H1 (cell line): ENCODE measurements at regions not wholly inside any gene's neighbourhood (a gene's known extent, or its start where the extent isn't known, plus 50 kb on each side); places are given as distances from the start of the nearest gene placed in this dataset.
A peak's percentile ranks its signal among the peaks of the same experiment; 100 is the strongest.

Experiments
- CTCF ChIA-PET: fragments of 300-600 bp; sonication (Branson Sonifier 250); formaldehyde crosslinking; loops from one replicate; lab custom pipeline; 2021; ENCODE audit not compliant: partially characterized antibody; lab: Charles Lee
- POLR2A ChIA-PET: fragments of 300-600 bp; sonication (Branson Sonifier 250); formaldehyde crosslinking; loops from one replicate; lab custom pipeline; 2021; ENCODE audit warnings: inconsistent platforms; ENCODE audit not compliant: partially characterized antibody; lab: Charles Lee
- DNase-seq, 2 experiments: peaks; one replicate each; pipeline versions ENCODE4 v3.0.0 to v3.0.0-alpha.2; 2010 to 2022; ENCODE audit warnings: low spot score in 2 of 2, low read depth in 1 of 2, mixed read lengths in 1 of 2
- FAIRE-seq: peaks from 2 replicates; lab custom pipeline; 2011; peaks lifted over from hg19 to GRCh38; lab: Jason Lieb, UNC
- H2AFZ ChIP-seq: 2 replicates; pipeline ENCODE4 v1.8.1; 2012; ENCODE audit warnings: low read length, inconsistent platforms
- H2AK5ac ChIP-seq: 2 replicates; pipeline ENCODE4 v1.6.1; 2013; ENCODE audit warnings: low read depth, low read length
- H2BK120ac ChIP-seq: replicated peaks from 2 replicates; pipeline ENCODE3; 2013; ENCODE audit warnings: low read depth, low read length, inconsistent platforms
- H2BK12ac ChIP-seq: 2 replicates; pipeline ENCODE4 v1.6.1; 2013; ENCODE audit warnings: low read depth, low read length
- H2BK15ac ChIP-seq: 2 replicates; pipeline ENCODE4 v1.6.1; 2013; ENCODE audit warnings: low read length
- H2BK20ac ChIP-seq: 2 replicates; pipeline ENCODE4 v1.6.1; 2013; ENCODE audit warnings: low read length
- H2BK5ac ChIP-seq: 2 replicates; pipeline ENCODE4 v1.6.1; 2013; ENCODE audit warnings: low read depth, low read length
- H3K14ac ChIP-seq: 2 replicates; pipeline ENCODE4 v1.6.1; 2013; ENCODE audit warnings: inconsistent platforms; ENCODE audit not compliant: insufficient read length
- H3K18ac ChIP-seq: 2 replicates; pipeline ENCODE4 v1.6.1; 2013; ENCODE audit warnings: low read length; ENCODE audit errors: extremely low read depth
- H3K23ac ChIP-seq: 2 replicates; pipeline ENCODE4 v1.6.1; 2013; ENCODE audit warnings: inconsistent platforms; ENCODE audit not compliant: insufficient read length
- H3K23me2 ChIP-seq: 2 replicates; pipeline ENCODE4 v1.6.1; 2013; ENCODE audit warnings: low read depth, low read length
- H3K27ac ChIP-seq: 2 replicates; pipeline ENCODE4 v1.6.1; 2011; ENCODE audit warnings: low read depth, low read length, inconsistent platforms
- H3K27me3 ChIP-seq, 4 experiments: replicated peaks in 1 of 4; 1 replicate in 1 of 4; 2 replicates in 3 of 4; pipeline versions ENCODE4 v1.6.1 to v1.8.1; 2011 to 2013; ENCODE audit warnings: low read length in 3 of 4, mild to moderate bottlenecking in 3 of 4, inconsistent platforms in 2 of 4, mixed read lengths in 2 of 4, moderate library complexity in 1 of 4; ENCODE audit not compliant: control insufficient read depth in 3 of 4, insufficient read depth in 3 of 4; ENCODE audit errors: extremely low read depth in 1 of 4
- H3K36me3 ChIP-seq, 4 experiments: 2 replicates each; pipeline versions ENCODE4 v1.6.1 to v1.8.1; 2011 to 2013; ENCODE audit warnings: mild to moderate bottlenecking in 4 of 4, low read length in 3 of 4, moderate library complexity in 2 of 4, control low read depth in 1 of 4, inconsistent platforms in 1 of 4; ENCODE audit not compliant: insufficient read depth in 4 of 4, control insufficient read depth in 2 of 4
- H3K4ac ChIP-seq: replicated peaks from 2 replicates; pipeline ENCODE3; 2013; ENCODE audit warnings: low read length, low read depth, mixed read lengths, inconsistent platforms; ENCODE audit not compliant: insufficient read length
- H3K4me1 ChIP-seq, 4 experiments: replicated peaks in 1 of 4; 1 replicate in 1 of 4; 2 replicates in 3 of 4; pipeline versions ENCODE4 v1.6.1 to v1.8.1; 2011 to 2013; ENCODE audit warnings: low read length in 3 of 4, inconsistent platforms in 2 of 4, mixed read lengths in 1 of 4; ENCODE audit not compliant: insufficient read depth in 4 of 4, control insufficient read depth in 3 of 4
- H3K4me2 ChIP-seq, 2 experiments: 2 replicates each; pipeline versions ENCODE4 v1.6.1 to v1.8.1; 2011 to 2013; ENCODE audit warnings: low read depth in 2 of 2, low read length in 2 of 2, control low read depth in 1 of 2, inconsistent platforms in 1 of 2, mild to moderate bottlenecking in 1 of 2; ENCODE audit not compliant: insufficient read depth in 1 of 2
- H3K4me3 ChIP-seq, 4 experiments: fragments of 200-600, 300-600 bp in 1 of 4; sonication (generic), shearing (Covaris generic), sonication (Bioruptor Twin) in 1 of 4; 2 replicates each; pipeline versions ENCODE4 v1.5.1 to v1.8.1; 2011 to 2016; ENCODE audit warnings: low read length in 4 of 4, low read depth in 3 of 4, control low read depth in 2 of 4, inconsistent platforms in 2 of 4, mild to moderate bottlenecking in 2 of 4, mixed read lengths in 1 of 4, moderate library complexity in 1 of 4; ENCODE audit not compliant: insufficient read depth in 2 of 4; ENCODE audit errors: extremely low read depth in 1 of 4
- H3K56ac ChIP-seq: replicated peaks from 2 replicates; pipeline ENCODE3; 2013; ENCODE audit warnings: low read depth, mild to moderate bottlenecking, mixed read lengths, low read length, inconsistent platforms; ENCODE audit not compliant: insufficient read length
- H3K79me1 ChIP-seq: 2 replicates; pipeline ENCODE4 v1.6.1; 2013; ENCODE audit warnings: low read depth, low read length, control low read depth
- H3K79me2 ChIP-seq, 2 experiments: 2 replicates each; pipeline versions ENCODE4 v1.6.1 to v1.8.1; 2012 to 2013; ENCODE audit warnings: low read length in 2 of 2, mild to moderate bottlenecking in 2 of 2, inconsistent platforms in 1 of 2; ENCODE audit not compliant: insufficient read depth in 2 of 2, control insufficient read depth in 1 of 2
- H3K9ac ChIP-seq, 4 experiments: replicated peaks in 1 of 4; 1 replicate in 1 of 4; 2 replicates in 3 of 4; pipeline versions ENCODE4 v1.6.1 to v1.8.1; 2011 to 2013; ENCODE audit warnings: low read depth in 3 of 4, low read length in 3 of 4, control low read depth in 2 of 4, mild to moderate bottlenecking in 2 of 4, moderate library complexity in 2 of 4, inconsistent platforms in 1 of 4; ENCODE audit errors: extremely low read depth in 1 of 4
- H3K9me3 ChIP-seq, 2 experiments: 2 replicates each; pipeline versions ENCODE4 v1.6.1 to v1.8.1; 2012 to 2013; ENCODE audit warnings: mild to moderate bottlenecking in 2 of 2, moderate library complexity in 2 of 2, control low read depth in 1 of 2, inconsistent platforms in 1 of 2, low read depth in 1 of 2, low read length in 1 of 2, mixed read lengths in 1 of 2; ENCODE audit not compliant: insufficient read depth in 2 of 2
- H4K20me1 ChIP-seq, 2 experiments: replicated peaks in 1 of 2; 2 replicates each; pipeline versions ENCODE3 to v1.8.1; 2011 to 2013; ENCODE audit warnings: inconsistent platforms in 2 of 2, low read length in 2 of 2, mild to moderate bottlenecking in 1 of 2; ENCODE audit not compliant: insufficient read depth in 2 of 2, control insufficient read depth in 1 of 2
- H4K5ac ChIP-seq: 2 replicates; pipeline ENCODE4 v1.6.1; 2013; ENCODE audit warnings: low read length, low read depth, mixed read lengths, inconsistent platforms; ENCODE audit not compliant: insufficient read length
- H4K8ac ChIP-seq: 2 replicates; pipeline ENCODE4 v1.8.0; 2013; ENCODE audit warnings: mild to moderate bottlenecking, moderate library complexity, low read length, inconsistent platforms; ENCODE audit not compliant: insufficient read depth; ENCODE audit errors: extremely low read depth
- H4K91ac ChIP-seq: replicated peaks from 2 replicates; pipeline ENCODE3; 2013; ENCODE audit warnings: low read length, mixed read lengths, inconsistent platforms; ENCODE audit not compliant: insufficient read length
- ASH2L ChIP-seq: fragments of 200-600, 300-600 bp; sonication (generic); IDR thresholded peaks from one replicate; pipeline ENCODE4 v1.7.1; 2017; ENCODE audit warnings: low read length
- ATF2 ChIP-seq: IDR thresholded peaks from 2 replicates; pipeline ENCODE4 v1.6.1; 2012; ENCODE audit warnings: low read length, inconsistent platforms
- CTBP2 ChIP-seq: IDR thresholded peaks from 2 replicates; pipeline ENCODE4 v1.7.0; 2011; ENCODE audit warnings: borderline replicate concordance, mild to moderate bottlenecking, moderate library complexity, mixed read lengths, low read length; ENCODE audit not compliant: insufficient read depth, insufficient read length
- CTCF ChIP-seq, 3 experiments: IDR thresholded peaks; 1 replicate in 2 of 3; 2 replicates in 1 of 3; pipeline versions ENCODE4 v1.5.1 to v1.6.1; 2011; ENCODE audit warnings: low read length in 3 of 3, mild to moderate bottlenecking in 3 of 3, inconsistent platforms in 2 of 3, low read depth in 1 of 3, moderate library complexity in 1 of 3; ENCODE audit not compliant: insufficient read depth in 1 of 3; ENCODE audit errors: control extremely low read depth in 1 of 3
- PHF8 ChIP-seq: fragments of 200-600 bp; sonication (generic); conservative IDR thresholded peaks from 2 replicates; pipeline ENCODE4 v1.7.1; 2012; ENCODE audit warnings: low read depth, mild to moderate bottlenecking, inconsistent platforms, low read length, moderate library complexity
- SIN3A ChIP-seq, 2 experiments: IDR thresholded peaks in 1 of 2; conservative IDR thresholded peaks in 1 of 2; 2 replicates each; pipeline ENCODE4 v1.6.1; 2011 to 2012; ENCODE audit warnings: low read length in 2 of 2, improper control_type of control experiment in 1 of 2, low read depth in 1 of 2, mild to moderate bottlenecking in 1 of 2
- TBP ChIP-seq: IDR thresholded peaks from 2 replicates; pipeline ENCODE4 v1.6.1; 2011; ENCODE audit warnings: low read depth, low read length, improper control_type of control experiment
- WGBS, 2 experiments: shearing (Covaris generic) in 1 of 2; methylation state at CpG; one replicate each; pipeline versions ENCODE4 v1.1.6 to v1.1.7; 2013 to 2015; ENCODE audit warnings: low lambda C conversion rate in 2 of 2, mixed read lengths in 2 of 2, inconsistent platforms in 1 of 2, low coverage in 1 of 2, missing lambda C conversion rate in 1 of 2; ENCODE audit not compliant: insufficient replicate concordance in 2 of 2, insufficient coverage in 1 of 2, insufficient read length in 1 of 2; ENCODE audit errors: extremely low coverage in 1 of 2, missing lambda C conversion rate in 1 of 2; 5-methylcytosine and 5-hydroxymethylcytosine counted together

- H3K4ac ChIP-seq = no peak overlapping the region
- no peaks in the 10 kb centered on the region for H3K23me2 ChIP-seq
- no peak overlapping the region for H2BK5ac ChIP-seq
- ChIA-PET POLR2A (interaction anchor here (0.9 kb wide), 1 partner anchor 15 kb away, joined by 3 read pairs; no protein-coding TSS in a partner anchor), CTCF (interaction anchor here (1.4 kb wide), 1 partner anchor 35 kb away, joined by 4 read pairs; no protein-coding TSS in a partner anchor)
- H2BK15ac ChIP-seq = no peak overlapping the region
- H2BK20ac ChIP-seq = no peak overlapping the region
- no peaks in the 10 kb centered on the region for H3K79me2 ChIP-seq
- H4K8ac ChIP-seq = no peak overlapping the region
- no peak overlapping the region for H3K18ac ChIP-seq
- H3K4me1 ChIP-seq = peaks cover 0 to 10% (median 5%) of the 10 kb centered on the region in 4 experiments; a peak in 3 of 7 replicates
- no peaks in the 10 kb centered on the region for H3K27me3 ChIP-seq
- H2BK12ac ChIP-seq = no peak overlapping the region
- no peak overlapping the region for H2AK5ac ChIP-seq
- no peaks in the 10 kb centered on the region for H3K36me3 ChIP-seq
- H3K4me3 ChIP-seq = no peak overlapping the region
- no peak overlapping the region for H3K9ac ChIP-seq
- 73% methylated on average over 7 of the region's 7 CpGs; no CpG with 5 or more reads in 1 of the 2 experiments for WGBS, 2 experiments
- H4K20me1 ChIP-seq = no peaks in the 10 kb centered on the region
- H3K4me2 ChIP-seq = no peak overlapping the region
- H3K23ac ChIP-seq = no peak overlapping the region
- H2BK120ac ChIP-seq = no peak overlapping the region
- no peaks in the 10 kb centered on the region for H3K79me1 ChIP-seq
- H2AFZ ChIP-seq = no peak overlapping the region
- H3K56ac ChIP-seq = no peak overlapping the region
- H3K27ac ChIP-seq = no peak overlapping the region
- FAIRE-seq = peak; percentile 32
- no peak for DNase-seq
- no peak overlapping the region for H3K14ac ChIP-seq
- no peak overlapping the region for H4K5ac ChIP-seq
- H3K9me3 ChIP-seq = no peaks in the 10 kb centered on the region
- H4K91ac ChIP-seq = no peak overlapping the region
- TF ChIP-seq ASH2L (no peak), CTBP2 (no peak), CTCF (IDR thresholded peaks at IDR 0.05; ENCODE audit: control extremely low read depth in 1 of 3, insufficient read depth in 1 of 3, low read depth in 1 of 3, low read length in 3 of 3) (no peak), PHF8 (no peak), TBP (no peak), SIN3A (conservative IDR thresholded peaks at IDR 0.05 in 1 of 2, IDR thresholded peaks at IDR 0.05 in 1 of 2; ENCODE audit: low read depth in 1 of 2, low read length in 2 of 2) (no peak), ATF2 (no peak)
Observed at GRCh38 chr15:36529296-36530011, 50.0 kb upstream of the CDIN1 start.
